Cardiac muscle cell (in vitro differentiated cells and primary cell): ENCODE measurements at regions not wholly inside any gene's neighbourhood (a gene's known extent, or its start where the extent isn't known, plus 50 kb on each side); places are given as distances from the start of the nearest gene placed in this dataset.
A peak's percentile ranks its signal among the peaks of the same experiment; 100 is the strongest.

ENCODE experiments used
- DNase-seq, 2 donors: peaks; one replicate each; pipeline versions ENCODE4 v3.0.0 to v3.0.0-alpha.2; 2010 to 2017; ENCODE audit warnings: low read depth in 1 of 2, low spot score in 1 of 2
- H3K27ac ChIP-seq: fragments of 200-600 bp; sonication (generic); 2 replicates; pipeline ENCODE4 v1.5.1; 2016
- H3K27me3 ChIP-seq: fragments of 200-600 bp; sonication (generic); 2 replicates; pipeline ENCODE4 v1.6.0; 2016; ENCODE audit warnings: control low read depth
- H3K36me3 ChIP-seq: fragments of 200-600 bp; sonication (generic); 2 replicates; pipeline ENCODE4 v1.5.1; 2016; ENCODE audit warnings: control low read depth
- H3K4me1 ChIP-seq: fragments of 200-600 bp; sonication (generic); 2 replicates; pipeline ENCODE4 v1.8.1; 2017; ENCODE audit warnings: low read depth, mild to moderate bottlenecking, mixed run types
- H3K4me3 ChIP-seq: fragments of 200-600 bp; sonication (generic); 2 replicates; pipeline ENCODE4 v1.5.1; 2016; ENCODE audit warnings: mild to moderate bottlenecking
- H3K9me3 ChIP-seq: fragments of 200-600 bp; sonication (generic); 2 replicates; pipeline ENCODE4 v1.5.1; 2017; ENCODE audit warnings: low read depth, mild to moderate bottlenecking, control low read depth
- TF ChIP-seq, protein P1 (sequence below): IDR thresholded peaks from 2 replicates; pipeline ENCODE4 v1.5.1; 2012; ENCODE audit warnings: low read depth, mild to moderate bottlenecking, low read length

- TF ChIP-seq, protein P1, sequence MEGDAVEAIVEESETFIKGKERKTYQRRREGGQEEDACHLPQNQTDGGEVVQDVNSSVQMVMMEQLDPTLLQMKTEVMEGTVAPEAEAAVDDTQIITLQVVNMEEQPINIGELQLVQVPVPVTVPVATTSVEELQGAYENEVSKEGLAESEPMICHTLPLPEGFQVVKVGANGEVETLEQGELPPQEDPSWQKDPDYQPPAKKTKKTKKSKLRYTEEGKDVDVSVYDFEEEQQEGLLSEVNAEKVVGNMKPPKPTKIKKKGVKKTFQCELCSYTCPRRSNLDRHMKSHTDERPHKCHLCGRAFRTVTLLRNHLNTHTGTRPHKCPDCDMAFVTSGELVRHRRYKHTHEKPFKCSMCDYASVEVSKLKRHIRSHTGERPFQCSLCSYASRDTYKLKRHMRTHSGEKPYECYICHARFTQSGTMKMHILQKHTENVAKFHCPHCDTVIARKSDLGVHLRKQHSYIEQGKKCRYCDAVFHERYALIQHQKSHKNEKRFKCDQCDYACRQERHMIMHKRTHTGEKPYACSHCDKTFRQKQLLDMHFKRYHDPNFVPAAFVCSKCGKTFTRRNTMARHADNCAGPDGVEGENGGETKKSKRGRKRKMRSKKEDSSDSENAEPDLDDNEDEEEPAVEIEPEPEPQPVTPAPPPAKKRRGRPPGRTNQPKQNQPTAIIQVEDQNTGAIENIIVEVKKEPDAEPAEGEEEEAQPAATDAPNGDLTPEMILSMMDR: no peak
- no peaks in the 10 kb centered on the region for H3K36me3 ChIP-seq
- no peak overlapping the region for H3K27ac ChIP-seq
- no peaks in the 10 kb centered on the region for H3K4me1 ChIP-seq
- H3K27me3 ChIP-seq: no peaks in the 10 kb centered on the region
- no peak for DNase-seq
- H3K9me3 ChIP-seq: no peaks in the 10 kb centered on the region
- no peak overlapping the region for H3K4me3 ChIP-seq
Measured at GRCh38 chr11:116698080-116698479, 74.7 kb downstream of the BUD13 start.

- Histone ChIP-seq H3K27ac (no peak overlapping the region), H3K4me1 (no peaks in the 10 kb centered on the region), H3K36me3 (no peaks in the 10 kb centered on the region), H3K4me3 (no peak overlapping the region), H3K9me3 (no peaks in the 10 kb centered on the region), H3K27me3 (no peaks in the 10 kb centered on the region)
- no peak for DNase-seq
- TF ChIP-seq, protein P1: no peak
Measured at GRCh38 chr11:116697639-116698038, 75.1 kb downstream of the BUD13 start.

DNA sequence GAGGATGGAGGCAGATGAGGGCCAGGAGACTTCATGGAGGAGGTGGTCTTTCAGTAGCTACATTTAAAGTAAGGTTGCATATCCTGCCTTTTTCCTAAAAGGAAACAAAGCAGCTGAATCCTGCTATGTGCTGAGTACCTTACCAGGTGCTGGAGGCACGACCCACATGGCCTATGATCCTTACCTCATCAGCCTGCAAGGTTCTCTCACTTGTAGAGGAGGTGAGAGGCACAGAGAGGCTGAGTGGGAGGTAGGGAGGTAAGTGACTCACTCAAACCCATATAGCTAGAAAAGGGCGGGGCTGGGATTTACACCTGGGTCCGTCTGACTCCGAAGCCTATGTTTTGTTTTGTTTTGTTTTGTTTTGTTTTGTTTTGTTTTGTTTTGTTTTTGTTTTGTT, 75.8 kb downstream of the BUD13 start:
- no peak for DNase-seq
- Histone ChIP-seq H3K9me3 (no peaks in the 10 kb centered on the region), H3K27ac (no peak overlapping the region), H3K36me3 (no peaks in the 10 kb centered on the region), H3K27me3 (no peaks in the 10 kb centered on the region), H3K4me1 (no peaks in the 10 kb centered on the region), H3K4me3 (no peak overlapping the region)
- TF ChIP-seq, protein P1: no peak

GRCh38 chr11:116696381-116696941, 76.3 kb downstream of the BUD13 start:
- DNase-seq: peak in 1 of 2 donors; percentile 23
- TF ChIP-seq, protein P1: no peak
- Histone ChIP-seq H3K9me3 (no peaks in the 10 kb centered on the region), H3K4me1 (no peaks in the 10 kb centered on the region), H3K36me3 (no peaks in the 10 kb centered on the region), H3K4me3 (no peak overlapping the region), H3K27me3 (no peaks in the 10 kb centered on the region), H3K27ac (no peak overlapping the region)

GRCh38 chr11:116695657-116696254, 77.0 kb downstream of the BUD13 start:
- TF ChIP-seq, protein P1: no peak
- Histone ChIP-seq H3K4me1 (no peaks in the 10 kb centered on the region), H3K9me3 (no peaks in the 10 kb centered on the region), H3K36me3 (no peaks in the 10 kb centered on the region), H3K4me3 (no peak overlapping the region), H3K27me3 (no peaks in the 10 kb centered on the region), H3K27ac (no peak overlapping the region)
- no peak for DNase-seq
